ENCODE measurements at regions not wholly inside any gene's neighbourhood (a gene's known extent, or its start where the extent isn't known, plus 50 kb on each side); places are given as distances from the start of the nearest gene placed in this dataset.

- TF ChIP-seq TERF1 (CRISPR knock-in tag; IDR thresholded peaks at IDR 0.05) = no peak
- no peak for TF ChIP-seq ZNF784 (CRISPR knock-in tag; IDR thresholded peaks at IDR 0.05; ENCODE audit: borderline replicate concordance)
- TF ChIP-seq ZNF737 (CRISPR knock-in tag; IDR thresholded peaks at IDR 0.05; ENCODE audit: borderline replicate concordance) = no peak
- no peak for TF ChIP-seq SMARCC2 (IDR thresholded peaks at IDR 0.05)
- TF ChIP-seq ZNF709 (CRISPR knock-in tag; IDR thresholded peaks at IDR 0.05) = no peak
- TF ChIP-seq PPARG (CRISPR knock-in tag; conservative IDR thresholded peaks at IDR 0.05) = peak; percentile 57
- no peak for TF ChIP-seq TRIM24 (CRISPR knock-in tag; IDR thresholded peaks at IDR 0.05)
- TF ChIP-seq HNRNPH1 (optimal IDR thresholded peaks at IDR 0.05; ENCODE audit: low read depth, low read length) = no peak
- TF ChIP-seq ZNF124 (CRISPR knock-in tag; IDR thresholded peaks at IDR 0.05) = no peak
- TF ChIP-seq, protein P1, sequence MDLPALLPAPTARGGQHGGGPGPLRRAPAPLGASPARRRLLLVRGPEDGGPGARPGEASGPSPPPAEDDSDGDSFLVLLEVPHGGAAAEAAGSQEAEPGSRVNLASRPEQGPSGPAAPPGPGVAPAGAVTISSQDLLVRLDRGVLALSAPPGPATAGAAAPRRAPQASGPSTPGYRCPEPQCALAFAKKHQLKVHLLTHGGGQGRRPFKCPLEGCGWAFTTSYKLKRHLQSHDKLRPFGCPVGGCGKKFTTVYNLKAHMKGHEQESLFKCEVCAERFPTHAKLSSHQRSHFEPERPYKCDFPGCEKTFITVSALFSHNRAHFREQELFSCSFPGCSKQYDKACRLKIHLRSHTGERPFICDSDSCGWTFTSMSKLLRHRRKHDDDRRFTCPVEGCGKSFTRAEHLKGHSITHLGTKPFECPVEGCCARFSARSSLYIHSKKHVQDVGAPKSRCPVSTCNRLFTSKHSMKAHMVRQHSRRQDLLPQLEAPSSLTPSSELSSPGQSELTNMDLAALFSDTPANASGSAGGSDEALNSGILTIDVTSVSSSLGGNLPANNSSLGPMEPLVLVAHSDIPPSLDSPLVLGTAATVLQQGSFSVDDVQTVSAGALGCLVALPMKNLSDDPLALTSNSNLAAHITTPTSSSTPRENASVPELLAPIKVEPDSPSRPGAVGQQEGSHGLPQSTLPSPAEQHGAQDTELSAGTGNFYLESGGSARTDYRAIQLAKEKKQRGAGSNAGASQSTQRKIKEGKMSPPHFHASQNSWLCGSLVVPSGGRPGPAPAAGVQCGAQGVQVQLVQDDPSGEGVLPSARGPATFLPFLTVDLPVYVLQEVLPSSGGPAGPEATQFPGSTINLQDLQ (CRISPR knock-in tag; IDR thresholded peaks at IDR 0.05) = no peak
- no peak for TF ChIP-seq NFE2 (CRISPR knock-in tag; IDR thresholded peaks at IDR 0.05)
- TF ChIP-seq ZKSCAN8 (CRISPR knock-in tag; IDR thresholded peaks at IDR 0.05; ENCODE audit: borderline replicate concordance) = 0 out of 2 replicates have a peak, but pooled peaks have one; percentile 23
- no peak for TF ChIP-seq ZNF879 (CRISPR knock-in tag; IDR thresholded peaks at IDR 0.05)
- no peak for TF ChIP-seq MED13 (CRISPR knock-in tag; IDR thresholded peaks at IDR 0.05)
- TF ChIP-seq ZNF775 (CRISPR knock-in tag; IDR thresholded peaks at IDR 0.05; ENCODE audit: borderline replicate concordance) = no peak
- no peak for TF ChIP-seq RBAK (CRISPR knock-in tag; IDR thresholded peaks at IDR 0.05)
- TF ChIP-seq ZBTB14 (CRISPR knock-in tag; IDR thresholded peaks at IDR 0.05) = no peak
- TF ChIP-seq, protein P2, sequence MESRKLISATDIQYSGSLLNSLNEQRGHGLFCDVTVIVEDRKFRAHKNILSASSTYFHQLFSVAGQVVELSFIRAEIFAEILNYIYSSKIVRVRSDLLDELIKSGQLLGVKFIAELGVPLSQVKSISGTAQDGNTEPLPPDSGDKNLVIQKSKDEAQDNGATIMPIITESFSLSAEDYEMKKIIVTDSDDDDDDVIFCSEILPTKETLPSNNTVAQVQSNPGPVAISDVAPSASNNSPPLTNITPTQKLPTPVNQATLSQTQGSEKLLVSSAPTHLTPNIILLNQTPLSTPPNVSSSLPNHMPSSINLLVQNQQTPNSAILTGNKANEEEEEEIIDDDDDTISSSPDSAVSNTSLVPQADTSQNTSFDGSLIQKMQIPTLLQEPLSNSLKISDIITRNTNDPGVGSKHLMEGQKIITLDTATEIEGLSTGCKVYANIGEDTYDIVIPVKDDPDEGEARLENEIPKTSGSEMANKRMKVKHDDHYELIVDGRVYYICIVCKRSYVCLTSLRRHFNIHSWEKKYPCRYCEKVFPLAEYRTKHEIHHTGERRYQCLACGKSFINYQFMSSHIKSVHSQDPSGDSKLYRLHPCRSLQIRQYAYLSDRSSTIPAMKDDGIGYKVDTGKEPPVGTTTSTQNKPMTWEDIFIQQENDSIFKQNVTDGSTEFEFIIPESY (CRISPR knock-in tag; IDR thresholded peaks at IDR 0.05) = 0 out of 2 replicates have a peak, but pooled peaks have one; percentile 41
- no peak for TF ChIP-seq TCF12 (IDR thresholded peaks at IDR 0.05)
- peak; percentile 47; the same call in 1 of the 2 replicates for TF ChIP-seq TCF12 (CRISPR knock-in tag; IDR thresholded peaks at IDR 0.05)
These were observed 85.7 kb upstream of the NEDD9 start (continued) for GRCh38 chr6:11317885-11318771.

Data from HepG2 (cell line).